G401 (cell line): ENCODE measurements at regions not wholly inside any gene's neighbourhood (a gene's known extent, or its start where the extent isn't known, plus 50 kb on each side); places are given as distances from the start of the nearest gene placed in this dataset.

Source experiments
- DNase-seq: peaks from one replicate; pipeline ENCODE4 v3.0.0-alpha.2; 2015; ENCODE audit warnings: low spot score
- in situ Hi-C: cut with HindIII; loops from 2 replicates; pipeline ENCODE4 v1.10.0; 2016; ENCODE audit warnings: low sequenced_read_pairs, mixed read lengths

DNA sequence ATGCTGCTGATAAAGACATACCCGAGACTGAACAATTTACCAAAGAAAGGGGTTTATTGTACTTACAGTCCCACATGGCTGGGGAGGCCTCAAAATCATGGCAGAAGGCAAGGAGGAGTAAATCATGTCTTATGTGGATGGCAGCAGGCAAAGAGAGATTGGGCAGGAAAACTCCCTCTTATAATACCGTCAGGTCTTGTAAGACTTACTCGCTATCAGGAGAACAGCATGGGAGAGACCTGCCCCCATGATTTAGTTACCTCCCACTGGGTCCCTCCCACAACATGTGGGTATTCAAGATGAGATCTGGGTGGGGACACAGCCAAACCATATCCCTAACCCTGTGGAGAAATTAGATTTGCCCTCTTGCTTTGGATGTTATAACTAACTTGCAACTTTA lies 1068.0 kb upstream of the ZEB2 start:
- in situ Hi-C loops, result no loop called here
- DNase-seq, result no peak

DNA sequence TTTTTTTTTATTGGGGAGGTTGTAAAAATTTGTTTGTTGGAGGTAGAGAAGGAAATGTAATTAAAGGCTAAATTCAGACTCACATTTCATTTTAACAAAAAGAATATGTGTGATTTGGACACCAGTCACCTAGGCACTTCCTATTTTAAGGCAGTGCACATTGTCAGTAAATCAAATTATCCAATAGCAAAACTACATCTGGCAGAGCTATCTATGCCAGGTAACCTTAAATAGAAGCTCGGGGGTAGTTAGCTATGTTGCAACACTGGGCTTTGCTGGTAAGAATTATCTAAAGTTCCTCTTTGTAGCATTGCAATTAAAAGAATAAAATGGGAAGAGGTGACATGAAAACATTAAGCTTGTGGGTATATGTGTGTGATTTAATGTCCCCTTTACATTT lies 1064.4 kb upstream of the ZEB2 start:
- no peak for DNase-seq
- in situ Hi-C loops, result no loop called here

DNA sequence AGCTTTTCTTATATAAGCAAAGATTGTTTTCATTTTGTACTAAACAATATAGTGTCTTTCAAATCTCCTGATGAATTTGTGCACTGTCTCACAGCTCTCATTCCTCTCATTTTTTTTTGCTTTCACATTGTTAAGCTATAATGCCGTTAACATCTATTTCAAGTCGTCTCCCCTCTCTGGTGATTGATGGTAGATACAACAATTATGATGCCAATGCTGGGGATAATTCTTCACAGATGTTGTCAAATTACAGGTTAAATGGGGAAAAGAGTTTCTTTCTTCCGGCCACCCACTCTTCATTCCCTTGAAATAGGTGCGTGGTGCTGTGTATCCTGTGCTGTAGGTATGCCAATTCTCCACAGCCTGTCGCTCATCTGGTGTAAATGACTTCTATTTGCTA lies 1053.7 kb upstream of the ZEB2 start:
- no peak for DNase-seq
- in situ Hi-C loops, result no loop called here

DNA sequence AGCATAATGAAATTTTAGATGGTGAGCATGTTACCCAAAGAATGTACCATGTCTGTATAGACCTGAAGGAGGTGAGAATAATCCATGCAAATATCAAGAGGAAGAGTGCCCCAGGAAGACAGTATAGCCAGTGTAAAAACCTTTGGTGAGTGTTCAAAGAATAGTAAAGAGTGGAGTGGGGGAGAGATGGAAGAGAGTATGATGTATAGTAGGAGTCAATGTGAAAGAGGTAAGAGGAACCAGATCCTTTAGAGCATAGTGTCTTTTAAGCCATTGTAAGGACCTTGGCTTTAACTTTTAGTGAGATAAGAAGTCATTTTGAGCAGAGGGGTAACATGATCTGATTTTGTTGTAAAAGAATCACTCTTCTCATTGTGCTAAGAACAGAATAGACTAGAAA lies 1052.3 kb upstream of the ZEB2 start:
- DNase-seq, result no peak
- in situ Hi-C loops, result no loop called here

DNA sequence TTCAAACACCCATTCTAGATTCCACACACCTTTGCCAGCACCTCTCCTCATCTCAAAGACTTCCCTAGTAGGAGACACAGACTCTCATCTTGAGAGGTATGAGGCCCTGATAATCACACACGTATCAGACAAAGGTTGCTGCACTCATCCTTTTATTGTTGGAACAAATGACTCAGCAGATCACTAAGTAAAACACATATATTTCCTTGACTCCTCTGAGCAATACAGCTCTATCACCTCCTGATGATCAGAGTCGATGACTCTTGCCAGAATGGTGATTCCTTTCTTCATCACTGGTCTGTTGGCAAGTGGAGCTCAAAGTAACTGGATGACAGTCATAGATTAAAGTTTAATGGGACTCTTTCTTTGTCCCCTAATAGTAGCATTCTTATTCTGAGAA lies 1049.2 kb upstream of the ZEB2 start:
- no peak for DNase-seq
- in situ Hi-C loops, result no loop called here

DNA sequence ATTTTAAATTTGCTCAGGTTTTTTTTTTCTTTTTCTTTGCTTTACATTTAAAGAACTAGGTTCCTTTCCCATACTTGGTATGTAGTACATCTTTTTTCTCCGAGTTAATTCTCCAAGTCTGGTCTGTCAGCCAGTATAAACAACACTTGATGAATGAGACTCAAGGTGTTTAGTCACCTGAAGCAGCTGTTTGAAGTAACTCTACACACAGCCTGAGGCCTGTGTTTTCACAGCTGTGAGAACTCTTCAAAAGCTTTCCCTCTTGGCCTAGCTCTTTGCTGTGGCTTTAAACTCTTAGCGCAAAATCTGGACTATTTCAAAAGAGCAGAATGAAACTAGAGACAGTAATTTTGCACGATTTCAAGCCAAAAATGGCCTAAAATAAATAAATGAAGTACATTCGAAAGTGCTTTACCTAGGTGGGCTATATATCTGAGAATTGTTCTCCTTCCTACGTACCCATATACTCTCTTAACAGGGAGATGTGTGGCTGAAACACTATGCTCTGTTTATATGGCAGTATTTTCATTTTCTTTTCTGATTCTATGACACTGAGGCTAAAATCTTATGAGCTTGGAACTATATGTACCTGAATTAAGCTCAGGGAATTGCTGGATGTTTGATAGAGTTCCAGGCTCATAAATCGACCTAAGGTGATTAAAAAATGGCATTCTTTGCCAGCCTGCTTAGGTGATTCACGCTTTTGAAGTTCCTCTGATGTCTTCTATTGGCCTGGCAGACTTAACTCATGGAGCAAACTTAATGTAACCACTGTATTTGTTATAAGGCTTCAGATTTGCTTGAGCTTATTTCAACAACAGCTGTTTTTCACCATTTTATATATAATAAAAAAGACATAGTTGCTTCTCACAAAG lies 1044.1 kb upstream of the ZEB2 start:
- no peak for DNase-seq
- in situ Hi-C loops, result no loop called here

DNA sequence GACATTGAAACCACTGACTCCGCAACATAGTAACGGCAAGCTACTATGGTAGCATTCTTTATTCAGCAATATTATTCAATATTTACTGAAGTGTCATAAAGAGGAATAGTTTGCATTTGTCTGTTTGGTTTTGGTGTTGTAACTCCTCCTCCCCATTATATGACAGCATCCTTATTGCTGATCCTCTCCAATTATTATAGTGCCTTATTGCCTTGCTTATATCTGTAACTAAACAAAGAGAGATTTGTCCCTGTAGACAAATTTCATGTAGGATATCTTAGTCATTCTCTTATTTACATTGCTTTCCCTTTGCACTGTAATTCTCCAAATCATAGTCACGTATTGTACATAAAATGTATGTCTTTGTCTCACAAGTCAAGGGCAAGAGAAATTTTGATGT lies 1041.2 kb upstream of the ZEB2 start:
- in situ Hi-C loops, result no loop called here
- no peak for DNase-seq

DNA sequence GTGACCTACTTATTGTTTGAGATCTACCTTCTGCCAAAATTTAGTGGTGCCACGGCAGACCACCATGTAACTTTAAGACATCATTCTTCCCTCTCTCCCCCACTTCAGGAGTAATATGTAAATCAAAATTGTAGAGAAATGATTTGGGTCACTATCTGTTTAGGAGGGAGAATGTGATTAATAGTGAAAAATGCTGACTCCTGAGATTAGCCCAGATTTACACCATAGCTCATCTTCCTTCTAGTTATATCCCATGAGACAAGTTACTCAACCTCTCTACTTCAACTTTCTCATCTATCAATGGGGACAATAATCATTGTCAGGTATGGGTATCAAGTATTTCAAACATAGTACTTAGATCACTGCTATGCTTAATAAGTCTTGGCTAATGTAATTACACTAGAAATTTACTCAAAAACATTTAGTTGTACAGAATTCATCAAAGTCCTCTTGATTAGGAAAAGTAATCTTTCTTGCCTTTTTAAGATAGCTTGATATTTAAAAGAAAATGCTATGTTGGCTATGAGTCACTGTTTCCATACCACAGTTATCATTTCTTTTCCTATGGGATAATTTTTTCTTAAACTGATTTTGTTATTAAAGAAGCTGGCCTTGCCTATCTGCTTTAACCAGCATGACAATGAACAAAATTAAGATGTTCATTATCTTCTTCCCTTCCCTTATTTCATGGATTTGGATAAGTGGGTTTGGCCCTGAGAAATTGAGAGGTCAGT lies 1038.9 kb upstream of the ZEB2 start:
- in situ Hi-C loops, result no loop called here
- no peak for DNase-seq

DNA sequence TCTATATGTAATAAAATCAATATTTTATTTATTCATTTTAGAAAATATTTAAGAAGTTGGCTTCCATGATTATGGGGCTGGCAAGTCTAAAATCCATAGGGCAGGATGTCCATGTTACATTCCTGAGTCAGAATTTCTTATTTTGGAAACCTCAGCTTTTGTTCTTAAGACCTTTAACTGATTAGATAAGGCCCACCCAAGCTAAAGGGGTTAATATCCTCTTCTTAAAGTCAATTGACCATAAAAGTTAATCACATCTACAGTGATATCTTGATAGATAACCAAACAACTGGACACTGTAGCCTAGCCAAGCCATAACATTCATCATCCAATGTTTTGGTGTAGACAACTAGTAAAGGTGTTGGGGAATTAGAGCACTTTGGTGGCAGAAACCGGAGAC lies 1035.4 kb upstream of the ZEB2 start:
- DNase-seq, result no peak
- in situ Hi-C loops, result no loop called here

DNA sequence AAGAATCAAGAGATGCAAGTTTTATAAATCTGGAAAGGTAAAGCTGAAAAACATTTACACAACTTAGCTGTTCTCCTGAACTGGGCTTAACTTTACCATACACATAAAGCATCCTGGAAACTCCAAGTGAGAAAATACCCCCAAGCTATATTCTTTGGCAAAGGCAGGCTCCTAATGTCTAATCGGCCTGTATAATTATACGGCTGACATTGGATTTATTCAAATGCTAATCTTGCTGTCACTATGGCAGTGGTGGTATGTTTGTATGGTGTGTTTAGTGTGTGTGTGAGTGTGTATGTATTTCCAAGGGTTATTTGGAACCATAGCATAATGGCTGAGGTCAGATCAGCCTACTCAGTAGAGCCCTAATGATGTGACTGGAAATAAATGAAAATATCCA lies 1031.8 kb upstream of the ZEB2 start:
- in situ Hi-C loops, result no loop called here
- no peak for DNase-seq

DNA sequence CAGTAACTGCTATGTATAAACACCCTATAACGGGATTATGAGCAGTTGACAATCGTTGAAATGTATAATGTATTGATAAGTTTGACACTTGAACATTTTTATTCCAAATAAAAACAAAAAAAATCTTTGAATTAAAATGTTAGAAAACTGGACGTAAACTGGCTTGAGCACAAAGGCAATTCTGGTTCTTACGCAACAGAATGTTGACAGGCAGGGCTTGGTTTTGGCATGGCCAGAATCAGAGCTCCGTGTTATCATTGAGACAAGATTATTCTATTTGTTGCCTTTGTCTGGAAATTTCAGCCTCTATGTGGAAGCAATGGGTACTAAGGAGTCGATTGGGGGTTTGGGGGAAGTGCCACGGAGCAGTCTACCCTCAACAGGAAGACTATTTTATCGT lies 1028.6 kb upstream of the ZEB2 start:
- DNase-seq, result no peak
- in situ Hi-C loops, result no loop called here

DNA sequence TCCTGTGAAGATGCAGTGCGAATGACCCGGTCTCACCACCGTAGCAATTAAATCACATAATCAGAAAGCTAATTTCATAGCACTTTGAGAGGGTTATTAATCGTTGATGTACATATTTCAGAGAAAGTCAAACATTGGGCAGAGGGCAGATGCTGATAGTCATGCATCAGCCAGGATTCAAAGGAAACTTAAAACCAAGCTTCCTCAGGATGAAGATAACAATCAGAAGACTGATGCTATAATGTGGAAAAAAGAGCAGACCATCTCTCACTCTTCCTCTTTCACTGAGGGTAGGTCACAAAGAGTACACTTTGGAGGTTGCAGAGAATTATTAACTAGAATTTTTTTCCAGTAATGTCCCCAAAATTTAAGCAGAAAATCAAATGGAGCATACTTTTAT lies 1027.7 kb upstream of the ZEB2 start:
- in situ Hi-C loops, result no loop called here
- DNase-seq, result no peak

DNA sequence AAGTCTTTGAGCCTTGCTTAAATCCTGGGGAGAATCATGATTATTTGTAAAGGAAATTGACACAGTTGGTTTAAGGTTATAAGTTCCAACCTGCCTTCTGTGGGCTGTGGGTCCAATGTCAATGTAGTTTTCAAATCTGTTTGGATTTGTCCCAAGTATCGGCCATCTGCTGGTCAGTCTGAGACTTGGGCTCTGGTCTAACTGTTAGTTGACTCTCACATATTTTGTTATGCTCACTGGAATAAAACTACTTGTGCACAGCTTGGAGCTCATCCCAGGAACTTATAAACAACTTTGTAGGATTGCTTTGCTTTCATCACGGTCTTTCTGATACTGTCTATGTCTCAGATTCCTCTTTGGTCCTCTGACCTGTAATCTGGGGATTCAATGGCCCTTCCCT lies 1026.2 kb upstream of the ZEB2 start:
- in situ Hi-C loops, result no loop called here
- DNase-seq, result no peak

DNA sequence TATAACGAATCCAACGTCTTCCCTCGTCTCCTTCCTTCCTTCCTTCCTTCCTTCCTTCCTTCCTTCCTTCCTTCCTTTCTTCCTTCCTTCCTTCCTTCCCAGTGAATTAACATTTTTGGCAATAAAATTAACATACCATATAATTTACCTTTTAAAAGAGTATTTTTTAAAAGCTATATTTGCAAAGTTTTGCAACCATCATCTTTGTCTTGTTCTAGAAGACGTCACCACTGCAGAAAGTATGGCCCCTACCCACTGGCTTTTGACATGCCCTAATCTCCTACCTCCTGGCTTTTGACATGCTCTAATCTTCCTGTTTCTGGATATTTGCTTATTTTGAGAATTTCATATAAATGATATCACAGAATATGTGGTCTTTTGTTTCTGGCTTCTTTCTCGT lies 1023.9 kb upstream of the ZEB2 start:
- no peak for DNase-seq
- in situ Hi-C loops, result no loop called here

DNA sequence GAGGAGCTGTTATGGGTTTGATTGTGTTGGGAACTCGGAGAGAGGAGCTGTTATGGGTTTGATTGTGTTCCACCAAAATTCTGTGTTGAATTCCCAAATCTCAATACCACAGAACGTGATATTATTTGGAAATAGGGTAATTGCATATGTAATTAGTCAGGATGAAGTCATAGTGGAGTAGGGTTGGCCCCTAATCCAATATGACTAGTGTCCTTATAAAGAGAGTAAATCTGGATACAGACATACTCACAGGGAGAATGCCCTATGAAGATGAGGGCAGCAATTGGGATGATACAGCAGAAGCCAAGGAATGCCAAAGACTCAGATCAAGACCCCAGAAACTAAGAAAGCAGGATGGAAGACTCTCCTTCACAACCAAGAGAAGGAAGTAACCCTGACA lies 1023.2 kb upstream of the ZEB2 start:
- no peak for DNase-seq
- in situ Hi-C loops, result no loop called here

DNA sequence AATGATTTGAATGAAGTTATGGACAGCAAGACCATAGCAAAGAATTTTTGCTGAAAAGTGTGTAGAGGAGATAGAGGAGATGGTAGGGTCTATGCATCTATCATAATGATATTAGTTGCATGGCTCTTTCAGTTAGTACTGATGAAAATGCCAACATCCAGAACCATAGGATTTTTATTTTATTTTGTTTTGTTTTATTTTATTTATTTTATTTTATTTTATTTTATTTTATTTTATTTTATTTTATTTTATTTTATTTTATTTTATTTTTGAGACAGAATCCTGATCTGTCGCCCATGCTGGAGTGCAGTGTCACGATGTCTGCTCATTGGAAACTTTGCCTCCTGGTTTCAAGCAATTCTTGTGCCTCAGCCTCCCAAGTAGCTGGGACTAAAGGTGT lies 1021.1 kb upstream of the ZEB2 start:
- DNase-seq, result no peak
- in situ Hi-C loops, result no loop called here

DNA sequence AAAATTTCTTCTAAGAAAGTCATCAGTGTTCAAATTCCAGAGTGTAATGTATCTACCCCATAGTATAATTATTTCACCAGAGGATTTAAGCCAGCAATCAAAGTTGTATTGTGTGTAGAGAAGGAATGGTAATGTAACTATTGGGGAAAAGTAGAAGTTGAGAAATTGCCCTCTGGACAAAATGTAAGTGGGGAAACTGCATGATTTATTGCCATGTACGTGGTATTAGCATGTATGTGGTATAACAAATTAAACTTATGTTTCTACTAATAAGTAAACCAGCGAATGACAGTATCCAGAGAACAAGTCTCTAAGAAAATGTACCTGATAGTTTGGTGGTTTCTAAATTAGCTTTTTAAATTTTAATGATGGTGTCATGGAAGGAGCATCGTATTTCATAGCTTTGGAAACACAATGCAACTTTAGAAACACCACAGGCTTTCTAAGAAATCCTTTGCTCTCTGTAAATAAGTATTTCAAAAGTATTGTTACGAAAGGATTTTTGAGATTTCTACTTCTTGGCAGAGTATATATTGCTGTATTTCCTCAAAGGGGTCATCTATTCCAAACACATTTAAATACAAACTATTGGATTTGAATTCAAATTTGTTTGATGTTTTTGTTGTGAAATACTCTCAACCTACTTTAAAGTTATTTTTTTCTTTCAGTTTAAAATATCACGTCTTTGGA lies 1018.9 kb upstream of the ZEB2 start:
- DNase-seq, result no peak
- in situ Hi-C loops, result no loop called here

DNA sequence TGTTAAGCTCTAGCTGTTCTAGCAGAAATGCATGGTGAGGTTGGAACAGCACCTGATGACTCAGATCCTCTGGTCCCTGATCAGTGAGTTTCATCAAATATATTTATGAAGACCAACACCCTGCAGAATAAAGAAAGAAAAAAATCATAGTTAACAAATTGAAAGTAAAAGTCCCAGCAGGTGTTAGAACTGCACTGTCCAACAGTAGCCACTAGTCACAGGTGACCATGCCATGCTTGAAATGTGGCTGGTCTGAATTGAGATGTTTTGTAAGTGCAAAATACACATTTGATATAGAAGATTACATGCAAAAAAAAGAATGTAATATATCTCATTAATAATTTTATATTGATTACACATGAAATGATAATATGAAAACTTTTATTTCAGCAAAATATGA lies 1010.7 kb upstream of the ZEB2 start:
- DNase-seq, result no peak

DNA sequence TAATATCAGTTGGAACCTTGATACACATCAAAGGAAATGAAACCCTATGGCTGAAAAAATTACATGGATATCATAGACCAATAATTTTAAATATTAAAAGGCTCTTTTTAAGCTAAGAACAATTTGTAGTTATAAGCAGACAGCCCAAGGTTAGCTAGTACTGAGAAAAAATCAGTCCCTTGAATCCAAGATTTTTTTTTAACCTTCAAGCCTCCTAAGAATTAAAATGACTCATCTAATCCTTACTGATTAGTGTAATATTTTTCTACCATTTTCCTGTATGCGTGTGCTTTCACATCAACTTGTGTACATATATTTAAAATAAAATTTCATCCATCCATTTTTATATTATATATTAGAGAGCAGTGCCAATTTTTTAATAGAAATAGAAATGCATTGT lies 1004.9 kb upstream of the ZEB2 start:
- in situ Hi-C loops, result no loop called here

More for the DNA sequence above, 1010.7 kb upstream of the ZEB2 start:
- in situ Hi-C loops, result no loop called here

DNA sequence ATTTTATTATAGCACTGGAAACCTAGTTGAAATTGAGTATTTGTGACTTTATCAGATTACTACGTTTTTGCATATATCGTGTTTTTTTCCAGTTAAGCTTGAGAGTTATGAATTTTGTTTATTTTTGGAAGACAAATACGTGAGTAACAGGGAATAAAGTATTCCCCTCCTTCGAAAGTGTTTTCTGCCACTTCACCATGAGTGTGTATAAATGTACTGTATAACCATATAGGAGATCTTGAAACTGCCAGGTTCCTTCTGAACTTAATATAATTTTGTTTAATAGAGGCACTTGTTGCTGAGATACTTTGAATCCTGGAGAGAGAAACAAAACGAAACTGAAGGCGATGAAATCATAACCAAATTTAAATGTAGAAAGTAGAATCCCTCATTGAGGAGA lies 1004.4 kb upstream of the ZEB2 start:
- in situ Hi-C loops, result no loop called here
- no peak for DNase-seq

More for the DNA sequence above, 1004.9 kb upstream of the ZEB2 start:
- DNase-seq, result no peak
